A549 (cell line): ENCODE measurements at regions not wholly inside any gene's neighbourhood (a gene's known extent, or its start where the extent isn't known, plus 50 kb on each side); places are given as distances from the start of the nearest gene placed in this dataset.

Experiments used
- ATAC-seq, 2 experiments: fragments of 200-7000 bp in 1 of 2; fragments of >200 bp in 1 of 2; cut with Nextera tagmentation in 1 of 2; cut with Tn5 transposase in 1 of 2; 3 replicates each; pipeline versions ENCODE4 v1.8.0 to v1.9.1; 2018 to 2020; ENCODE audit warnings: mild to moderate bottlenecking in 1 of 2, moderate library complexity in 1 of 2
- CTCF ChIA-PET: fragments of 300-600 bp; sonication (Branson Sonifier 250); formaldehyde crosslinking; extraction: SDS; loops from one replicate; lab custom pipeline; 2021; ENCODE audit warnings: antibody characterized with exemption, inconsistent platforms; lab: Yijun Ruan, JAX
- POLR2A ChIA-PET: fragments of 350-600 bp; formaldehyde crosslinking; extraction: SDS; loops from one replicate; lab custom pipeline; 2021; ENCODE audit warnings: antibody characterized with exemption, inconsistent platforms; lab: Yijun Ruan, JAX
- DNase-seq, 2 experiments: peaks; one replicate each; pipeline versions ENCODE4 v3.0.0 to v3.0.0-alpha.2; 2011 to 2016; ENCODE audit warnings: low read depth in 1 of 2, low spot score in 1 of 2
- FAIRE-seq: peaks from 2 replicates; lab custom pipeline; 2011; peaks lifted over from hg19 to GRCh38; lab: Jason Lieb, UNC
- H3K27ac ChIP-seq, 2 experiments: fragments of >200 bp; sonication (Bioruptor Twin); formaldehyde crosslinking; 3 replicates each; pipeline ENCODE4 v1.5.1; 2016 to 2017
- H3K4me1 ChIP-seq: fragments of >200 bp; sonication (Bioruptor Twin); formaldehyde crosslinking; 3 replicates; pipeline ENCODE4 v1.6.1; 2016
- H3K4me2 ChIP-seq: fragments of >200 bp; sonication (Bioruptor Twin); formaldehyde crosslinking; 3 replicates; pipeline ENCODE4 v1.6.1; 2016
- H3K4me3 ChIP-seq: fragments of >200 bp; sonication (Bioruptor Twin); formaldehyde crosslinking; 3 replicates; pipeline ENCODE4 v1.5.1; 2016
- H3K9me3 ChIP-seq: fragments of >200 bp; sonication (Bioruptor Twin); formaldehyde crosslinking; 3 replicates; pipeline ENCODE4 v1.6.1; 2016
- BCL3 ChIP-seq: fragments of >200 bp; sonication (Bioruptor Twin); formaldehyde crosslinking; IDR thresholded peaks from 3 replicates; pipeline ENCODE4 v1.6.1; 2016
- CBX8 ChIP-seq: fragments of 200-600 bp; sonication (generic); IDR thresholded peaks from 2 replicates; pipeline ENCODE4 v1.6.1; 2016
- CHD4 ChIP-seq: fragments of 200-600 bp; sonication (generic); IDR thresholded peaks from 2 replicates; pipeline ENCODE4 v1.6.1; 2016; ENCODE audit warnings: antibody characterized with exemption, mild to moderate bottlenecking, borderline replicate concordance
- E2F6 ChIP-seq: IDR thresholded peaks from 2 replicates; pipeline ENCODE4 v1.6.1; 2012; ENCODE audit warnings: low read depth, borderline replicate concordance
- EHMT2 ChIP-seq: fragments of 200-600 bp; sonication (generic); IDR thresholded peaks from 2 replicates; pipeline ENCODE4 v1.6.1; 2016; ENCODE audit warnings: antibody characterized with exemption, low read depth, mild to moderate bottlenecking, moderate library complexity
- ELK1 ChIP-seq: fragments of 150-350 bp; IDR thresholded peaks from 2 replicates; pipeline ENCODE4 v1.6.1; 2014; ENCODE audit warnings: low read depth, mild to moderate bottlenecking, low read length
- ESRRA ChIP-seq: fragments of 150-350 bp; IDR thresholded peaks from 2 replicates; pipeline ENCODE4 v1.6.1; 2014; ENCODE audit warnings: mild to moderate bottlenecking, low read length, borderline replicate concordance
- FOSB ChIP-seq: fragments of 250-450 bp; sonication (Bioruptor Pico); IDR thresholded peaks from 2 replicates; pipeline ENCODE4 v1.5.0; 2020; ENCODE audit warnings: mild to moderate bottlenecking, moderate library complexity
- GATA3 ChIP-seq: IDR thresholded peaks from 2 replicates; pipeline ENCODE4 v1.6.1; 2012; ENCODE audit warnings: borderline replicate concordance
- HDAC2 ChIP-seq: fragments of 200-600 bp; sonication (generic); IDR thresholded peaks from 2 replicates; pipeline ENCODE4 v1.6.1; 2016
- HES2 ChIP-seq: fragments of >200 bp; sonication (Bioruptor Twin); formaldehyde crosslinking; IDR thresholded peaks from 2 replicates; pipeline ENCODE4 v1.6.1; 2016
- HOXA7 ChIP-seq: fragments of 250-450 bp; sonication (Bioruptor Pico); IDR thresholded peaks from 2 replicates; pipeline ENCODE4 v1.5.0; 2020; ENCODE audit warnings: mild to moderate bottlenecking, moderate library complexity
- JUNB ChIP-seq: fragments of >200 bp; sonication (Bioruptor Twin); formaldehyde crosslinking; IDR thresholded peaks from 2 replicates; pipeline ENCODE4 v1.6.1; 2016
- KDM1A ChIP-seq: fragments of 200-600 bp; sonication (generic); IDR thresholded peaks from 2 replicates; pipeline ENCODE4 v1.6.1; 2016; ENCODE audit warnings: low read depth, mild to moderate bottlenecking
- KDM5A ChIP-seq: fragments of 200-600 bp; sonication (generic); IDR thresholded peaks from 2 replicates; pipeline ENCODE4 v1.6.1; 2016; ENCODE audit warnings: antibody characterized with exemption, mild to moderate bottlenecking
- MAZ ChIP-seq: fragments of 150-350 bp; IDR thresholded peaks from 2 replicates; pipeline ENCODE4 v1.6.1; 2014; ENCODE audit warnings: antibody characterized with exemption, low read depth, low read length, borderline replicate concordance
- NFE2L2 ChIP-seq: fragments of 150-350 bp; conservative IDR thresholded peaks from 2 replicates; pipeline ENCODE4 v1.6.1; 2014; ENCODE audit warnings: low read length
- NR3C1 ChIP-seq: fragments of >200 bp; sonication (Bioruptor Twin); formaldehyde crosslinking; IDR thresholded peaks from 3 replicates; pipeline ENCODE4 v1.6.1; 2017
- PBX3 ChIP-seq: IDR thresholded peaks from 2 replicates; pipeline ENCODE4 v1.6.1; 2012
- POLR2A ChIP-seq: IDR thresholded peaks from 2 replicates; pipeline ENCODE4 v1.6.1; 2012; ENCODE audit warnings: mild to moderate bottlenecking, low read length
- POLR2AphosphoS2 ChIP-seq: conservative IDR thresholded peaks from 2 replicates; pipeline ENCODE4 v1.6.1; 2012; ENCODE audit warnings: low read length, improper control_type of control experiment, inconsistent platforms
- RAD21 ChIP-seq, 2 experiments: fragments of >200 bp in 1 of 2; sonication (Bioruptor Twin) in 1 of 2; formaldehyde crosslinking in 1 of 2; IDR thresholded peaks in 1 of 2; conservative IDR thresholded peaks in 1 of 2; 2 replicates in 1 of 2; 3 replicates in 1 of 2; pipeline ENCODE4 v1.6.1; 2012 to 2018; ENCODE audit warnings: inconsistent platforms in 1 of 2
- RARB ChIP-seq: fragments of 250-450 bp; sonication (Bioruptor Pico); IDR thresholded peaks from 2 replicates; pipeline ENCODE4 v1.8.0; 2021; ENCODE audit warnings: mild to moderate bottlenecking, moderate library complexity
- REST ChIP-seq: fragments of 200-600 bp; sonication (generic); IDR thresholded peaks from 2 replicates; pipeline ENCODE4 v1.6.1; 2016; ENCODE audit warnings: antibody characterized with exemption, mild to moderate bottlenecking, moderate library complexity
- SMC3 ChIP-seq: fragments of >200 bp; sonication (Bioruptor Twin); formaldehyde crosslinking; IDR thresholded peaks from 3 replicates; pipeline ENCODE4 v1.6.1; 2018; ENCODE audit warnings: inconsistent platforms
- SREBF2 ChIP-seq: fragments of 450-650 bp; IDR thresholded peaks from 2 replicates; pipeline ENCODE4 v1.6.1; 2014; ENCODE audit warnings: mild to moderate bottlenecking, moderate library complexity
- ZNF302 ChIP-seq: fragments of 250-450 bp; sonication (Bioruptor Pico); IDR thresholded peaks from 2 replicates; pipeline ENCODE4 v1.9.0; 2021; ENCODE audit warnings: inconsistent platforms, mild to moderate bottlenecking, moderate library complexity
- WGBS: methylation state at CpG from one replicate; pipeline ENCODE4 v1.1.6; 2017; ENCODE audit errors: missing lambda C conversion rate; 5-methylcytosine and 5-hydroxymethylcytosine counted together

GRCh38 chr13:59458908-59459579, 704.7 kb downstream of the DIAPH3 start:
- WGBS = 7% methylated on average over 9 of the region's 9 CpGs
- ATAC-seq (no peak), DNase-seq (no peak), FAIRE-seq (no peak)
- H3K4me2 ChIP-seq = no peak overlapping the region
- POLR2A ChIA-PET = no interaction called here
- no peaks in the 10 kb centered on the region for H3K4me1 ChIP-seq
- no peak overlapping the region for H3K4me3 ChIP-seq
- no peak overlapping the region for H3K27ac ChIP-seq
- CTCF ChIA-PET = interaction anchor here (0.8 kb wide), 1 partner anchor 13 kb away, joined by 3 read pairs; no protein-coding TSS in a partner anchor
- H3K9me3 ChIP-seq = no peaks in the 10 kb centered on the region
- TF ChIP-seq SREBF2 (no peak), HOXA7 (CRISPR knock-in tag) (no peak), E2F6 (no peak), KDM1A (no peak), POLR2A (no peak), NFE2L2 (no peak), MAZ (no peak), CHD4 (no peak), HDAC2 (no peak), REST (no peak), NR3C1 (no peak), BCL3 (no peak), ESRRA (no peak), ZNF302 (CRISPR knock-in tag) (no peak), POLR2AphosphoS2 (no peak), HES2 (no peak), GATA3 (no peak), JUNB (no peak), CBX8 (no peak), ELK1 (no peak)
- TF ChIP-seq, all 56 proteins: peak for 0

- WGBS = 28% methylated on average over 2 of the region's 2 CpGs
- ATAC-seq (no peak), DNase-seq (no peak), FAIRE-seq (no peak)
- CTCF ChIA-PET = no interaction called here
- no peaks in the 10 kb centered on the region for H3K4me1 ChIP-seq
- POLR2A ChIA-PET = no interaction called here
- no peak overlapping the region for H3K4me3 ChIP-seq
- no peaks in the 10 kb centered on the region for H3K9me3 ChIP-seq
- TF ChIP-seq EHMT2 = no peak
- TF ChIP-seq RARB = no peak
- no peak for TF ChIP-seq HOXA7 (CRISPR knock-in tag)
- TF ChIP-seq RAD21 (conservative IDR thresholded peaks at IDR 0.05 in 1 of 2, IDR thresholded peaks at IDR 0.05 in 1 of 2) = no peak
- TF ChIP-seq SMC3 = no peak
- TF ChIP-seq KDM5A = no peak
- TF ChIP-seq PBX3 = no peak
- no peak for TF ChIP-seq FOSB (CRISPR knock-in tag)
- no peak for TF ChIP-seq CHD4
- no peak for TF ChIP-seq ELK1
- no peak overlapping the region for H3K4me2 ChIP-seq
- H3K27ac ChIP-seq = no peak overlapping the region
These were observed 703.8 kb downstream of the DIAPH3 start for GRCh38 chr13:59459972-59460371.
